ENCODE measurements at regions not wholly inside any gene's neighbourhood (a gene's known extent, or its start where the extent isn't known, plus 50 kb on each side); places are given as distances from the start of the nearest gene placed in this dataset.

GRCh38 chr7:156230576-156230975 is 410.0 kb upstream of the RNF32 start:
- no peak for TF ChIP-seq CTCF (IDR thresholded peaks at IDR 0.05)
- no peak for TF ChIP-seq POLR2A (IDR thresholded peaks at IDR 0.05)

Data from ovary (tissue), 3 donors.